ENCODE measurements at regions not wholly inside any gene's neighbourhood (a gene's known extent, or its start where the extent isn't known, plus 50 kb on each side); places are given as distances from the start of the nearest gene placed in this dataset.

GRCh38 chr15:70189826-70190695, 92.3 kb upstream of the TLE3 start:
- DNase-seq, result no peak

GRCh38 chr15:70188286-70188685, 90.6 kb upstream of the TLE3 start:
- DNase-seq, result no peak

GRCh38 chr15:70187331-70187730, 89.6 kb upstream of the TLE3 start:
- DNase-seq, result no peak

- no peak for DNase-seq
These were observed 88.4 kb upstream of the TLE3 start for GRCh38 chr15:70186152-70186551.

- DNase-seq, result no peak
These were observed 87.6 kb upstream of the TLE3 start for GRCh38 chr15:70185251-70185711.

- DNase-seq, result no peak
These were observed 85.4 kb upstream of the TLE3 start for GRCh38 chr15:70182858-70183695.

- no peak for DNase-seq
These were observed 84.0 kb upstream of the TLE3 start for GRCh38 chr15:70181626-70182255.

GRCh38 chr15:70180186-70180875, 82.6 kb upstream of the TLE3 start:
- no peak for DNase-seq

- no peak for DNase-seq
These were observed 81.7 kb upstream of the TLE3 start for GRCh38 chr15:70179309-70179892.

- DNase-seq, result no peak
These were observed 80.8 kb upstream of the TLE3 start for GRCh38 chr15:70178335-70179084.

- DNase-seq, result no peak
These were observed 75.0 kb upstream of the TLE3 start for GRCh38 chr15:70172566-70173225.

GRCh38 chr15:70172124-70172523, 74.4 kb upstream of the TLE3 start:
- DNase-seq, result no peak

GRCh38 chr15:70171256-70171886, 73.7 kb upstream of the TLE3 start:
- no peak for DNase-seq

GRCh38 chr15:70170096-70170699, 72.5 kb upstream of the TLE3 start:
- no peak for DNase-seq

GRCh38 chr15:70169147-70169546, 71.4 kb upstream of the TLE3 start:
- no peak for DNase-seq

- DNase-seq, result no peak
These were observed 69.4 kb upstream of the TLE3 start for GRCh38 chr15:70167155-70167554.

GRCh38 chr15:70166506-70167087, 68.9 kb upstream of the TLE3 start:
- DNase-seq, result no peak

GRCh38 chr15:70165716-70166284, 68.1 kb upstream of the TLE3 start:
- no peak for DNase-seq
